ENCODE measurements at regions not wholly inside any gene's neighbourhood (a gene's known extent, or its start where the extent isn't known, plus 50 kb on each side); places are given as distances from the start of the nearest gene placed in this dataset.

- TF ChIP-seq MAFK (conservative IDR thresholded peaks at IDR 0.05 in 1 of 2, IDR thresholded peaks at IDR 0.05 in 1 of 2; ENCODE audit: low read length in 2 of 2): no peak
- no peak for TF ChIP-seq CREB3 (CRISPR knock-in tag; IDR thresholded peaks at IDR 0.05)
- no peak for TF ChIP-seq HMGA1 (CRISPR knock-in tag; conservative IDR thresholded peaks at IDR 0.05)
- TF ChIP-seq ZNF17 (CRISPR knock-in tag; IDR thresholded peaks at IDR 0.05): no peak
- no peak for TF ChIP-seq ZNF674 (CRISPR knock-in tag; IDR thresholded peaks at IDR 0.05; ENCODE audit: low read depth)
- TF ChIP-seq ZNF101 (CRISPR knock-in tag; IDR thresholded peaks at IDR 0.05; ENCODE audit: borderline replicate concordance, low read depth): no peak
- no peak for TF ChIP-seq U2AF1 (optimal IDR thresholded peaks at IDR 0.05; ENCODE audit: low read depth, low read length)
- TF ChIP-seq KAT7 (CRISPR knock-in tag; IDR thresholded peaks at IDR 0.05; ENCODE audit: borderline replicate concordance): peak; percentile 53; the same call in 1 of the 2 replicates
- TF ChIP-seq TRIM24 (CRISPR knock-in tag; IDR thresholded peaks at IDR 0.05): no peak
- no peak for TF ChIP-seq NFYC (CRISPR knock-in tag; IDR thresholded peaks at IDR 0.05)
- TF ChIP-seq, protein P1, sequence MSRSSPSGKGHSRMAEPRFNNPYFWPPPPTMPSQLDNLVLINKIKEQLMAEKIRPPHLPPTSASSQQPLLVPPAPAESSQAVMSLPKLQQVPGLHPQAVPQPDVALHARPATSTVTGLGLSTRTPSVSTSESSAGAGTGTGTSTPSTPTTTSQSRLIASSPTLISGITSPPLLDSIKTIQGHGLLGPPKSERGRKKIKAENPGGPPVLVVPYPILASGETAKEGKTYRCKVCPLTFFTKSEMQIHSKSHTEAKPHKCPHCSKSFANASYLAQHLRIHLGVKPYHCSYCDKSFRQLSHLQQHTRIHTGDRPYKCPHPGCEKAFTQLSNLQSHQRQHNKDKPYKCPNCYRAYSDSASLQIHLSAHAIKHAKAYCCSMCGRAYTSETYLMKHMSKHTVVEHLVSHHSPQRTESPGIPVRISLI (CRISPR knock-in tag; IDR thresholded peaks at IDR 0.05; ENCODE audit: borderline replicate concordance): no peak
- TF ChIP-seq REXO4 (CRISPR knock-in tag; IDR thresholded peaks at IDR 0.05; ENCODE audit: borderline replicate concordance): no peak
- no peak for TF ChIP-seq HDAC6 (IDR thresholded peaks at IDR 0.05; ENCODE audit: low read depth, low read length)
- TF ChIP-seq XBP1 (CRISPR knock-in tag; IDR thresholded peaks at IDR 0.05): no peak
- 0 out of 2 replicates have a peak, but pooled peaks have one; percentile 17 for TF ChIP-seq ETV5 (CRISPR knock-in tag; IDR thresholded peaks at IDR 0.05; ENCODE audit: borderline replicate concordance)
- no peak for TF ChIP-seq ATRX (CRISPR knock-in tag; IDR thresholded peaks at IDR 0.05; ENCODE audit: borderline replicate concordance)
- TF ChIP-seq ZNF224 (CRISPR knock-in tag; IDR thresholded peaks at IDR 0.05): 0 out of 2 replicates have a peak, but pooled peaks have one; percentile 40
- TF ChIP-seq PREB (CRISPR knock-in tag; IDR thresholded peaks at IDR 0.05): no peak
- peak; percentile 84 for TF ChIP-seq MYC (CRISPR knock-in tag; IDR thresholded peaks at IDR 0.05; ENCODE audit: borderline replicate concordance)
- no peak; the same call in 1 of the 2 replicates for TF ChIP-seq ZNF230 (CRISPR knock-in tag; IDR thresholded peaks at IDR 0.05)
- TF ChIP-seq CCAR2 (optimal IDR thresholded peaks at IDR 0.05; ENCODE audit: low read depth, low read length): no peak
- no peak for TF ChIP-seq SMYD3 (CRISPR knock-in tag; IDR thresholded peaks at IDR 0.05)
- TF ChIP-seq ESRRA (CRISPR knock-in tag; IDR thresholded peaks at IDR 0.05; ENCODE audit: low read depth): peak; percentile 80; the same call in 1 of the 2 replicates
- peak; percentile 63; the same call in 1 of the 2 replicates for TF ChIP-seq ATF7-NPFF (CRISPR knock-in tag; IDR thresholded peaks at IDR 0.05; ENCODE audit: low read depth)
- no peak for TF ChIP-seq SETDB1 (CRISPR knock-in tag; IDR thresholded peaks at IDR 0.05; ENCODE audit: borderline replicate concordance)
- TF ChIP-seq HOXA5 (CRISPR knock-in tag; IDR thresholded peaks at IDR 0.05): peak; percentile 85
- no peak for TF ChIP-seq TBL1XR1 (IDR thresholded peaks at IDR 0.05; ENCODE audit: borderline replicate concordance, low read length, partially characterized antibody)
- no peak for TF ChIP-seq ZNF841 (CRISPR knock-in tag; IDR thresholded peaks at IDR 0.05; ENCODE audit: borderline replicate concordance)
- no peak; the same call in 1 of the 2 replicates for TF ChIP-seq SIN3B (IDR thresholded peaks at IDR 0.05; ENCODE audit: low read length)
- no peak for TF ChIP-seq JUND (CRISPR knock-in tag; IDR thresholded peaks at IDR 0.05)
Measured at GRCh38 chr5:135191084-135191826, 157.2 kb upstream of the PITX1 start (continued).

Data from HepG2 (cell line).